OCI-LY7 (cell line): ENCODE measurements at regions not wholly inside any gene's neighbourhood (a gene's known extent, or its start where the extent isn't known, plus 50 kb on each side); places are given as distances from the start of the nearest gene placed in this dataset.

Source experiments
- CTCF ChIP-seq: fragments of 200-600 bp; sonication (generic); conservative IDR thresholded peaks from 2 replicates; pipeline ENCODE4 v1.5.1; 2014; ENCODE audit warnings: mild to moderate bottlenecking, antibody characterized with exemption, low read length, moderate library complexity, mixed read lengths
- EZH2phosphoT487 ChIP-seq: fragments of 200-600 bp; sonication (generic); IDR thresholded peaks from 2 replicates; pipeline ENCODE4 v1.6.1; 2018; ENCODE audit warnings: low read depth, borderline replicate concordance, mild to moderate bottlenecking, mixed run types, antibody characterized with exemption, low read length, moderate library complexity, mixed read lengths

GRCh38 chr16:60771138-60771537, 1265.1 kb downstream of the CDH8 start:
- TF ChIP-seq CTCF (no peak), EZH2phosphoT487 (no peak)
